ENCODE measurements at regions not wholly inside any gene's neighbourhood (a gene's known extent, or its start where the extent isn't known, plus 50 kb on each side); places are given as distances from the start of the nearest gene placed in this dataset.

DNA sequence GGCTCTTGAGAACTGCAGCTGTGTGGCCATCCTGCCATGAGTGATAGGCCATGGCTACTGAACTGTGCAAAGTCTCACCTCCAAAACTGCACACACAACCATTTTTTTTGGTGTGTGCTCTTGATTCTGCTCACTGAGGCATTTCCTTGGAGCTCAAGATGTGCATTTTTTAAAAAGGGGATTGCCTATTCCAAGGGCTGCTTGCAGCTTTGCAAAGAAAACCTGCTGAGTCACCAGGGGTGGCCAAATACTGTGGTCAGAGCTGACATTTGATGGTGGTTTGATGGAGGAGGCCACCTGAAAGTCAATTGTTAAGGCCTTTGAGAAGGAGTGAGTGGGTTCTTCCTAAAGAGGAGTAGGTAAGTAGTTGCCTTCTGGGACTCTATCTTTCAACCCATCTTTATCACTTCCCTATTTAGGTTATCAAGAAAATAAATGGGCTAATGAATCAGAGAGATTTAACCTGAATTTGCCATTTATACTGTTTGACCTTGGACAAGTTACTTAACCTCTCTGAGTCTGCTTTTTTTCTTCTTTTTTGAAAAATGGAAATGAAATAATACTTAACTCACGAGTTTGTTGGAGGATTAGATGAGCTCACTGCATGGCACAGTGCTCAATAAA is 87.9 kb downstream of the CHST2 start:
- TF ChIP-seq, protein P1, sequence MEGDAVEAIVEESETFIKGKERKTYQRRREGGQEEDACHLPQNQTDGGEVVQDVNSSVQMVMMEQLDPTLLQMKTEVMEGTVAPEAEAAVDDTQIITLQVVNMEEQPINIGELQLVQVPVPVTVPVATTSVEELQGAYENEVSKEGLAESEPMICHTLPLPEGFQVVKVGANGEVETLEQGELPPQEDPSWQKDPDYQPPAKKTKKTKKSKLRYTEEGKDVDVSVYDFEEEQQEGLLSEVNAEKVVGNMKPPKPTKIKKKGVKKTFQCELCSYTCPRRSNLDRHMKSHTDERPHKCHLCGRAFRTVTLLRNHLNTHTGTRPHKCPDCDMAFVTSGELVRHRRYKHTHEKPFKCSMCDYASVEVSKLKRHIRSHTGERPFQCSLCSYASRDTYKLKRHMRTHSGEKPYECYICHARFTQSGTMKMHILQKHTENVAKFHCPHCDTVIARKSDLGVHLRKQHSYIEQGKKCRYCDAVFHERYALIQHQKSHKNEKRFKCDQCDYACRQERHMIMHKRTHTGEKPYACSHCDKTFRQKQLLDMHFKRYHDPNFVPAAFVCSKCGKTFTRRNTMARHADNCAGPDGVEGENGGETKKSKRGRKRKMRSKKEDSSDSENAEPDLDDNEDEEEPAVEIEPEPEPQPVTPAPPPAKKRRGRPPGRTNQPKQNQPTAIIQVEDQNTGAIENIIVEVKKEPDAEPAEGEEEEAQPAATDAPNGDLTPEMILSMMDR (optimal IDR thresholded peaks at IDR 0.05 in 1 of 3, IDR thresholded peaks at IDR 0.05 in 1 of 3, conservative IDR thresholded peaks at IDR 0.05 in 1 of 3; ENCODE audit: extremely low read depth in 1 of 3, insufficient read depth in 2 of 3, low read length in 3 of 3): no peak
- no peak for TF ChIP-seq EZH2 (IDR thresholded peaks at IDR 0.05; ENCODE audit: low read length)

All from keratinocyte (primary cell).